Peyer's patch (tissue), 4 donors: ENCODE measurements at regions not wholly inside any gene's neighbourhood (a gene's known extent, or its start where the extent isn't known, plus 50 kb on each side); places are given as distances from the start of the nearest gene placed in this dataset.

Source experiments
- CTCF ChIP-seq, 6 experiments: fragments of 450-650 bp in 4 of 6; fragments of 200-600 bp in 2 of 6; sonication (generic) in 1 of 6; IDR thresholded peaks; one replicate each; pipeline ENCODE4 v1.5.1; 2017 to 2019; ENCODE audit warnings: antibody characterized with exemption in 6 of 6, mild to moderate bottlenecking in 3 of 6, moderate library complexity in 1 of 6
- POLR2A ChIP-seq, 2 donors: fragments of 450-650 bp; IDR thresholded peaks; one replicate each; pipeline ENCODE4 v1.5.1; 2017; ENCODE audit warnings: antibody characterized with exemption in 2 of 2, mild to moderate bottlenecking in 2 of 2, moderate library complexity in 2 of 2

GRCh38 chr9:111158363-111158762, 120.1 kb upstream of the LPAR1 start:
- no peak for TF ChIP-seq CTCF (IDR thresholded peaks at IDR 0.05)
- TF ChIP-seq POLR2A (IDR thresholded peaks at IDR 0.05): no peak
